ENCODE measurements at regions not wholly inside any gene's neighbourhood (a gene's known extent, or its start where the extent isn't known, plus 50 kb on each side); places are given as distances from the start of the nearest gene placed in this dataset.

DNA sequence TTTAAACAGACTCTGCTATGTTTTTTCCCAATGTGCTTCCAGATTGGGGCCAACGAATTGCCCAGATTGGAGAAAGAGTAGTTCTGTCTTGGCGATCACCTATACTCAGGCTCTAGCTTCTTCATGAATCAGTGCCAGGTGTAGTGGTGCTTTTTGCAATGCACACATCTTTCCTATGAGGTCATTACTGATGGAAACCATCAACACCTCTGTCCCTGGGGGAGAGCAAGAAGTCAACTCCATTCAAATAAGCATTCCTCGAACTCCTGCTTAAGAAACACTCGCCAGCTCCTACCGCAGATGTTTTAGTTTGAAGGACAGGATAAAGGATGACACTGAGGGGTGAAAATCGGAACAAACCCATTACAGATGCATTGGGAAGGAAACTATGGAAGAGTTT lies 156.5 kb upstream of the DKK2 start:
- TF ChIP-seq, protein P1, sequence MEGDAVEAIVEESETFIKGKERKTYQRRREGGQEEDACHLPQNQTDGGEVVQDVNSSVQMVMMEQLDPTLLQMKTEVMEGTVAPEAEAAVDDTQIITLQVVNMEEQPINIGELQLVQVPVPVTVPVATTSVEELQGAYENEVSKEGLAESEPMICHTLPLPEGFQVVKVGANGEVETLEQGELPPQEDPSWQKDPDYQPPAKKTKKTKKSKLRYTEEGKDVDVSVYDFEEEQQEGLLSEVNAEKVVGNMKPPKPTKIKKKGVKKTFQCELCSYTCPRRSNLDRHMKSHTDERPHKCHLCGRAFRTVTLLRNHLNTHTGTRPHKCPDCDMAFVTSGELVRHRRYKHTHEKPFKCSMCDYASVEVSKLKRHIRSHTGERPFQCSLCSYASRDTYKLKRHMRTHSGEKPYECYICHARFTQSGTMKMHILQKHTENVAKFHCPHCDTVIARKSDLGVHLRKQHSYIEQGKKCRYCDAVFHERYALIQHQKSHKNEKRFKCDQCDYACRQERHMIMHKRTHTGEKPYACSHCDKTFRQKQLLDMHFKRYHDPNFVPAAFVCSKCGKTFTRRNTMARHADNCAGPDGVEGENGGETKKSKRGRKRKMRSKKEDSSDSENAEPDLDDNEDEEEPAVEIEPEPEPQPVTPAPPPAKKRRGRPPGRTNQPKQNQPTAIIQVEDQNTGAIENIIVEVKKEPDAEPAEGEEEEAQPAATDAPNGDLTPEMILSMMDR (IDR thresholded peaks at IDR 0.05) = no peak
- no peak for TF ChIP-seq POLR2A (IDR thresholded peaks at IDR 0.05)
- TF ChIP-seq POLR2AphosphoS5 (IDR thresholded peaks at IDR 0.05) = no peak
